BE2C (cell line): ENCODE measurements at regions not wholly inside any gene's neighbourhood (a gene's known extent, or its start where the extent isn't known, plus 50 kb on each side); places are given as distances from the start of the nearest gene placed in this dataset.

Experiments used
- DNase-seq: peaks from one replicate; pipeline ENCODE4 v3.0.0-alpha.2; 2020
- H3K27me3 ChIP-seq: fragments of 250-450 bp; sonication (Bioruptor Pico); 2 replicates; pipeline ENCODE4 v1.5.1; 2020; ENCODE audit warnings: mild to moderate bottlenecking
- H3K36me3 ChIP-seq: fragments of 250-450 bp; sonication (Bioruptor Pico); 2 replicates; pipeline ENCODE4 v1.5.1; 2020; ENCODE audit warnings: mild to moderate bottlenecking
- H3K4me1 ChIP-seq: fragments of 250-450 bp; sonication (Bioruptor Pico); 2 replicates; pipeline ENCODE4 v1.5.1; 2020
- H3K4me3 ChIP-seq: 2 replicates; pipeline ENCODE4 v1.5.1; 2011; ENCODE audit warnings: low read depth, low read length
- H3K9me3 ChIP-seq: fragments of 250-450 bp; sonication (Bioruptor Pico); 2 replicates; pipeline ENCODE4 v1.5.1; 2020
- CTCF ChIP-seq: IDR thresholded peaks from 2 replicates; pipeline ENCODE4 v1.5.1; 2012; ENCODE audit warnings: mild to moderate bottlenecking, low read depth, low read length

DNA sequence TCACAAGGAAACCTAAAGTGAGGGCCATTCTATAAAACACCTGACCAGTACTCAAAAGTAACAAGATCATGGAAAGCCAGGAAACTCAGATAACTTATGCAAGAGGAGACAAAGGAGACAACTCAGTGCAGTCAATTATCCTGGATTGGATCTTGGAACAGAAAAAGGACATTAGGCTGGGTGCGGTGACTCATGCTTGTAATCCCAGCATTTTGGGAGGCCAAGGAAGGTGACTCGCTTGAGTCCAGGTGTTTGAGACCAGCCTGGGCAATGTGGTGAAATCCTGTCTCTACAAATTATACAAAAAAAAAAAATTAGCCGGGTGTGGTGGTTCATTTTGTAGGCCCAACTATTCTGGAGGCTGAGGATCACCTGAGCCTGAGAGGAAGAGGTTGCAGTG is 424.5 kb upstream of the SPRED2 start:
- no peak for DNase-seq
- no peaks in the 10 kb centered on the region for H3K9me3 ChIP-seq
- H3K27me3 ChIP-seq = no peaks in the 10 kb centered on the region
- no peaks in the 10 kb centered on the region for H3K4me1 ChIP-seq
- H3K36me3 ChIP-seq = no peaks in the 10 kb centered on the region
- no peak for TF ChIP-seq CTCF
- no peak overlapping the region for H3K4me3 ChIP-seq

GRCh38 chr2:65856423-65856822 is 424.0 kb upstream of the SPRED2 start:
- H3K4me3 ChIP-seq = no peak overlapping the region
- H3K9me3 ChIP-seq = no peaks in the 10 kb centered on the region
- TF ChIP-seq CTCF = no peak
- no peaks in the 10 kb centered on the region for H3K4me1 ChIP-seq
- H3K36me3 ChIP-seq = no peaks in the 10 kb centered on the region
- DNase-seq = no peak
- H3K27me3 ChIP-seq = no peaks in the 10 kb centered on the region

- Histone ChIP-seq H3K27me3 (no peaks in the 10 kb centered on the region), H3K4me3 (no peak overlapping the region), H3K4me1 (no peaks in the 10 kb centered on the region), H3K9me3 (no peaks in the 10 kb centered on the region), H3K36me3 (no peaks in the 10 kb centered on the region)
- TF ChIP-seq CTCF = no peak
- DNase-seq = no peak
Measured at GRCh38 chr2:65850695-65851094, 418.3 kb upstream of the SPRED2 start.

- Histone ChIP-seq H3K9me3 (no peaks in the 10 kb centered on the region), H3K27me3 (no peaks in the 10 kb centered on the region), H3K4me3 (no peak overlapping the region), H3K36me3 (no peaks in the 10 kb centered on the region), H3K4me1 (no peaks in the 10 kb centered on the region)
- no peak for DNase-seq
- no peak for TF ChIP-seq CTCF
Measured at GRCh38 chr2:65846989-65847678, 414.7 kb upstream of the SPRED2 start.

- TF ChIP-seq CTCF = no peak
- Histone ChIP-seq H3K4me1 (no peaks in the 10 kb centered on the region), H3K4me3 (no peak overlapping the region), H3K27me3 (no peaks in the 10 kb centered on the region), H3K36me3 (no peaks in the 10 kb centered on the region), H3K9me3 (no peaks in the 10 kb centered on the region)
- no peak for DNase-seq
Measured at GRCh38 chr2:65845442-65846182, 413.2 kb upstream of the SPRED2 start.

DNA sequence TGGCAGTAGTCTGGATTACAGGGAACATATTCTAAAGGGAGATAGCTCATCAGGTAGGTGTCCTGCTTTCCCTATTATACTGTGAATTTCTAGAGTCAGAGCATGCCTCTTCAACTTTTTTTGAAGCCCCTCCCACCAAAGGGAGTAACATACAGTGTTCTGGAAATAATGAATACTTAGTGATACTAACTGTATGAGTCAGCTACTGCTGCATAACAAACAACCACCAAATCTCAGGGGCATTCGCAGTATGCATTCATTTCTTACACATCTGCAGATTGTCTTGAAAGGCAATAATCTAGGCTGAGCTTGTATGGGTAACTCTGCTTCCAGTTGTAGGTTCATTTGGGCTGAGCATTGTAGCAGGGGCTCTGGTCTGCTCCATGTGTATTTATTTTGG is 409.7 kb upstream of the SPRED2 start:
- H3K27me3 ChIP-seq = no peaks in the 10 kb centered on the region
- no peak overlapping the region for H3K4me3 ChIP-seq
- no peaks in the 10 kb centered on the region for H3K9me3 ChIP-seq
- no peak for TF ChIP-seq CTCF
- no peaks in the 10 kb centered on the region for H3K4me1 ChIP-seq
- H3K36me3 ChIP-seq = no peaks in the 10 kb centered on the region
- no peak for DNase-seq
